Endothelial cell of umbilical vein (primary cell): ENCODE measurements at regions not wholly inside any gene's neighbourhood (a gene's known extent, or its start where the extent isn't known, plus 50 kb on each side); places are given as distances from the start of the nearest gene placed in this dataset.

Experiments
- BruUV-seq: library from RNA; stranded (reverse); fragments of 400-500 nt; replicated peaks from 2 replicates; lab custom pipeline; 2021; lab: Mats Ljungman, UMichigan
- CTCF ChIA-PET: fragments of 300-600, 350-600 bp; sonication (Branson Sonifier 250); formaldehyde crosslinking; loops from one replicate; lab custom pipeline; 2021; ENCODE audit warnings: antibody characterized with exemption, inconsistent platforms; lab: Charles Lee
- POLR2A ChIA-PET: fragments of 300-600, 350-600 bp; sonication (Branson Sonifier 250); formaldehyde crosslinking; loops from one replicate; lab custom pipeline; 2021; ENCODE audit warnings: antibody characterized with exemption, inconsistent platforms; lab: Charles Lee
- DNase-seq: peaks from one replicate; pipeline ENCODE4 v3.0.0-alpha.2; 2011; ENCODE audit warnings: low read depth, low spot score
- FAIRE-seq: peaks from 2 replicates; lab custom pipeline; 2011; peaks lifted over from hg19 to GRCh38; lab: Jason Lieb, UNC
- H2AFZ ChIP-seq: 2 replicates; pipeline ENCODE4 v1.6.0; 2012; ENCODE audit warnings: low read depth, low read length, control low read depth, inconsistent platforms
- H3K27ac ChIP-seq: 2 replicates; pipeline ENCODE4 v1.5.1; 2011; ENCODE audit warnings: low read depth, mild to moderate bottlenecking, control low read depth, low read length, moderate library complexity; ENCODE audit not compliant: insufficient read depth
- H3K27me3 ChIP-seq, 2 experiments: 2 replicates each; pipeline versions ENCODE4 v1.6.0 to v1.6.1; 2011; ENCODE audit warnings: low read length in 2 of 2, mixed read lengths in 1 of 2; ENCODE audit not compliant: control insufficient read depth in 2 of 2, insufficient read depth in 2 of 2
- H3K36me3 ChIP-seq, 2 experiments: 2 replicates in 1 of 2; 3 replicates in 1 of 2; pipeline ENCODE4 v1.5.1; 2011; ENCODE audit warnings: low read length in 2 of 2, mild to moderate bottlenecking in 1 of 2, moderate library complexity in 1 of 2; ENCODE audit not compliant: control insufficient read depth in 2 of 2, insufficient read depth in 2 of 2; ENCODE audit errors: extremely low read depth in 1 of 2
- H3K4me1 ChIP-seq: 3 replicates; pipeline ENCODE4 v1.5.1; 2011; ENCODE audit warnings: mild to moderate bottlenecking, low read length; ENCODE audit not compliant: control insufficient read depth, insufficient read depth; ENCODE audit errors: extremely low read depth
- H3K4me2 ChIP-seq: 2 replicates; pipeline ENCODE4 v1.6.1; 2011; ENCODE audit warnings: low read length, control low read depth, mixed read lengths; ENCODE audit not compliant: insufficient read depth
- H3K4me3 ChIP-seq, 3 experiments: fragments of 200-600 bp in 1 of 3; sonication (generic), shearing (Covaris generic) in 1 of 3; replicated peaks in 1 of 3; 2 replicates each; pipeline ENCODE4 v1.5.1; 2011 to 2016; ENCODE audit warnings: control low read depth in 3 of 3, low read length in 3 of 3, mild to moderate bottlenecking in 2 of 3, inconsistent platforms in 1 of 3, low read depth in 1 of 3, moderate library complexity in 1 of 3; ENCODE audit not compliant: insufficient read depth in 1 of 3
- H3K79me2 ChIP-seq: 2 replicates; pipeline ENCODE4 v1.6.0; 2012; ENCODE audit warnings: low read length, inconsistent platforms; ENCODE audit not compliant: control insufficient read depth, insufficient read depth
- H3K9ac ChIP-seq: replicated peaks from 2 replicates; pipeline ENCODE3; 2011; ENCODE audit warnings: low read length, control low read depth; ENCODE audit not compliant: insufficient read depth; ENCODE audit errors: extremely low read depth
- H3K9me1 ChIP-seq: replicated peaks from 3 replicates; pipeline ENCODE4 v1.6.0; 2011; ENCODE audit warnings: mild to moderate bottlenecking, low read length; ENCODE audit not compliant: control insufficient read depth, insufficient read depth; ENCODE audit errors: extremely low read depth
- H3K9me3 ChIP-seq: replicated peaks from 2 replicates; pipeline ENCODE4 v1.5.1; 2012; ENCODE audit warnings: low read length, inconsistent platforms; ENCODE audit not compliant: control insufficient read depth, insufficient read depth
- H4K20me1 ChIP-seq: replicated peaks from 2 replicates; pipeline ENCODE3; 2011; ENCODE audit warnings: mild to moderate bottlenecking, low read length; ENCODE audit not compliant: control insufficient read depth, insufficient read depth; ENCODE audit errors: extremely low read depth
- EZH2 ChIP-seq: IDR thresholded peaks from 2 replicates; pipeline ENCODE4 v1.6.1; 2012; ENCODE audit warnings: borderline replicate concordance, low read depth, mild to moderate bottlenecking, moderate library complexity, low read length, inconsistent platforms; ENCODE audit not compliant: severe bottlenecking
- FOS ChIP-seq: IDR thresholded peaks from 2 replicates; pipeline ENCODE4 v1.6.1; 2011; ENCODE audit warnings: mild to moderate bottlenecking, low read length, moderate library complexity, borderline replicate concordance; ENCODE audit not compliant: insufficient read depth
- GATA2 ChIP-seq: IDR thresholded peaks from 2 replicates; pipeline ENCODE4 v1.7.0; 2011; ENCODE audit warnings: low read depth, mild to moderate bottlenecking, moderate library complexity, mixed read lengths, low read length; ENCODE audit not compliant: insufficient read length, insufficient read depth
- JUN ChIP-seq: IDR thresholded peaks from 2 replicates; pipeline ENCODE4 v1.6.1; 2011; ENCODE audit warnings: borderline replicate concordance, low read depth; ENCODE audit not compliant: insufficient read length, insufficient read depth
- MYC ChIP-seq: IDR thresholded peaks from one replicate; pipeline ENCODE4 v1.6.1; 2011; ENCODE audit warnings: mild to moderate bottlenecking, low read depth, low read length
- POLR2A ChIP-seq: IDR thresholded peaks from 2 replicates; pipeline ENCODE4 v1.6.1; 2012; ENCODE audit warnings: low read depth, mild to moderate bottlenecking, control low read depth, low read length
- POLR2AphosphoS5 ChIP-seq: IDR thresholded peaks from 2 replicates; pipeline ENCODE4 v1.6.1; 2012; ENCODE audit warnings: low read depth, mild to moderate bottlenecking, control low read depth, low read length, moderate library complexity; ENCODE audit not compliant: insufficient read depth
- dilution Hi-C: fragments of 300-500 bp; cut with MboI; formaldehyde crosslinking; loops from one replicate; pipeline ENCODE4 v1.15.0; 2019; ENCODE audit warnings: low sequenced_read_pairs; ENCODE audit not compliant: extremely low pct_ligation_motif_present
- intact Hi-C: fragments of 100-400 bp; cut with micrococcal nuclease; formaldehyde crosslinking; loops from one replicate; pipeline ENCODE4 v1.10.0; 2022
- TF ChIP-seq, protein P1 (sequence below), 2 donors: IDR thresholded peaks; 1 replicate in 1 of 2; 2 replicates in 1 of 2; pipeline ENCODE4 v1.5.1; 2011; ENCODE audit warnings: low read length in 2 of 2, mild to moderate bottlenecking in 2 of 2, moderate library complexity in 2 of 2, control low read depth in 1 of 2, inconsistent platforms in 1 of 2, low read depth in 1 of 2; ENCODE audit not compliant: insufficient read depth in 1 of 2; ENCODE audit errors: extremely low read depth in 1 of 2
- TF ChIP-seq, protein P2 (sequence below): IDR thresholded peaks from 2 replicates; pipeline ENCODE4 v1.6.1; 2011; ENCODE audit not compliant: insufficient read depth, insufficient read length

DNA sequence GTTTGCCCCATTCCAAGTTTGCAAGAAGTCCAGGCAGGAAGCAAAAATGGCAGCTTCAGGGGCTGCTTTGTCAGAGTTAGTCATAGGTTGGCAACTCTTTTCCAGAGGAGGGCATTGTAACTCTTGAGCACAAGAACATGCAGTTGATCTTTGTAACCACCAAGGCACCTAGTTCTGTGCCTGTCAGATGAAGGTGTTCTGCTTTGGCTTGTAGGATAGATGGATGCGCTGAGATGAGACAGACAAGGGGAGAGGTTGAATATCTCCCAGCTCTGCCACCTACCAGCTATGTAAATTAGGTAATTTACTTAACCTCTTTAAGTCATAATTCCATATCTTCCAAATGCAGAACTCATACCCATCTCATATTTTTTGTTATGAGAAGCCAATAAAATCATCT, 89.3 kb downstream of the ZNF648 start:
- POLR2A ChIA-PET = no interaction called here
- no peak overlapping the region for H3K4me3 ChIP-seq
- no peak for FAIRE-seq

DNA sequence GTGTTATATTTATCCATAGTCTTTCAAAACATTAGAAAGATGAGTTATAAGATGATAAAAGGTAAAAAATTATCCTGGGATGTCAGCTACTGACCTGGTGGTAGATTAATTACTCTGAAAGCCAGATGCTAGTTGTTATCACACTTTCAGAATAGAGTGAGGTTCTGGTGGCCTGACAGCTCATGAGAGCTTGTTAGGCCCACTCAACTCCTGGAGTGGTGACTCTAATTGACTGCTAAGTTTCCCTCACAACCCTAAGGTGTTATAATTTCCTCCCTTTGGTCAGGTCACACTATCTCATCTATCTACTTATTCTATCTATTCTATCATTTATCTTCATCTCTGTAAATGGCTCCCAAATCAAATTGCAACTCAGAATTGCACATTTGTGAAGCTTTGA, 90.1 kb downstream of the ZNF648 start:
- Histone ChIP-seq H4K20me1 (no peaks in the 10 kb centered on the region), H2AFZ (no peak overlapping the region), H3K36me3 (no peaks in the 10 kb centered on the region), H3K4me1 (no peaks in the 10 kb centered on the region), H3K4me2 (no peak overlapping the region), H3K9me3 (peaks cover 2% of the 10 kb centered on the region), H3K27ac (no peak overlapping the region), H3K9me1 (no peaks in the 10 kb centered on the region), H3K4me3 (no peak overlapping the region), H3K27me3 (no peaks in the 10 kb centered on the region), H3K9ac (no peak overlapping the region), H3K79me2 (no peaks in the 10 kb centered on the region)
- TF ChIP-seq, protein P1, sequence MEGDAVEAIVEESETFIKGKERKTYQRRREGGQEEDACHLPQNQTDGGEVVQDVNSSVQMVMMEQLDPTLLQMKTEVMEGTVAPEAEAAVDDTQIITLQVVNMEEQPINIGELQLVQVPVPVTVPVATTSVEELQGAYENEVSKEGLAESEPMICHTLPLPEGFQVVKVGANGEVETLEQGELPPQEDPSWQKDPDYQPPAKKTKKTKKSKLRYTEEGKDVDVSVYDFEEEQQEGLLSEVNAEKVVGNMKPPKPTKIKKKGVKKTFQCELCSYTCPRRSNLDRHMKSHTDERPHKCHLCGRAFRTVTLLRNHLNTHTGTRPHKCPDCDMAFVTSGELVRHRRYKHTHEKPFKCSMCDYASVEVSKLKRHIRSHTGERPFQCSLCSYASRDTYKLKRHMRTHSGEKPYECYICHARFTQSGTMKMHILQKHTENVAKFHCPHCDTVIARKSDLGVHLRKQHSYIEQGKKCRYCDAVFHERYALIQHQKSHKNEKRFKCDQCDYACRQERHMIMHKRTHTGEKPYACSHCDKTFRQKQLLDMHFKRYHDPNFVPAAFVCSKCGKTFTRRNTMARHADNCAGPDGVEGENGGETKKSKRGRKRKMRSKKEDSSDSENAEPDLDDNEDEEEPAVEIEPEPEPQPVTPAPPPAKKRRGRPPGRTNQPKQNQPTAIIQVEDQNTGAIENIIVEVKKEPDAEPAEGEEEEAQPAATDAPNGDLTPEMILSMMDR (IDR thresholded peaks at IDR 0.05; ENCODE audit: extremely low read depth in 1 of 2, insufficient read depth in 1 of 2, low read depth in 1 of 2, low read length in 2 of 2) = no peak
- no peak for TF ChIP-seq POLR2A
- no peak for TF ChIP-seq JUN
- TF ChIP-seq FOS = no peak
- TF ChIP-seq EZH2 = no peak
- TF ChIP-seq MYC = no peak
- no peak for TF ChIP-seq POLR2AphosphoS5
- TF ChIP-seq GATA2 = no peak
- TF ChIP-seq, protein P2, sequence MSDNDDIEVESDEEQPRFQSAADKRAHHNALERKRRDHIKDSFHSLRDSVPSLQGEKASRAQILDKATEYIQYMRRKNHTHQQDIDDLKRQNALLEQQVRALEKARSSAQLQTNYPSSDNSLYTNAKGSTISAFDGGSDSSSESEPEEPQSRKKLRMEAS = no peak
- DNase-seq (no peak), FAIRE-seq (no peak)
- dilution Hi-C loops (no loop called here), intact Hi-C loops (no loop called here)
- ChIA-PET CTCF (no interaction called here), POLR2A (no interaction called here)
- no TSS peak for BruUV-seq

More for the DNA sequence above, 89.3 kb downstream of the ZNF648 start:
- no peak overlapping the region for H3K4me2 ChIP-seq
- H3K9ac ChIP-seq = no peak overlapping the region
- DNase-seq = no peak
- no peak overlapping the region for H2AFZ ChIP-seq
- TF ChIP-seq, protein P1 (IDR thresholded peaks at IDR 0.05; ENCODE audit: extremely low read depth in 1 of 2, insufficient read depth in 1 of 2, low read depth in 1 of 2, low read length in 2 of 2) = no peak
- TF ChIP-seq FOS (no peak), GATA2 (no peak), EZH2 (no peak), POLR2AphosphoS5 (no peak), MYC (no peak)
- TF ChIP-seq, protein P2 = no peak
- H3K4me1 ChIP-seq = no peaks in the 10 kb centered on the region
- no peaks in the 10 kb centered on the region for H3K79me2 ChIP-seq
- H3K27me3 ChIP-seq = no peaks in the 10 kb centered on the region
- dilution Hi-C loops (no loop called here), intact Hi-C loops (no loop called here)
- H4K20me1 ChIP-seq = no peaks in the 10 kb centered on the region
- H3K36me3 ChIP-seq = no peaks in the 10 kb centered on the region
- CTCF ChIA-PET = no interaction called here
- H3K27ac ChIP-seq = no peak overlapping the region
- H3K9me1 ChIP-seq = no peaks in the 10 kb centered on the region
- no TSS peak for BruUV-seq
- peaks cover 2% of the 10 kb centered on the region for H3K9me3 ChIP-seq
